ENCODE measurements at regions not wholly inside any gene's neighbourhood (a gene's known extent, or its start where the extent isn't known, plus 50 kb on each side); places are given as distances from the start of the nearest gene placed in this dataset.

DNA sequence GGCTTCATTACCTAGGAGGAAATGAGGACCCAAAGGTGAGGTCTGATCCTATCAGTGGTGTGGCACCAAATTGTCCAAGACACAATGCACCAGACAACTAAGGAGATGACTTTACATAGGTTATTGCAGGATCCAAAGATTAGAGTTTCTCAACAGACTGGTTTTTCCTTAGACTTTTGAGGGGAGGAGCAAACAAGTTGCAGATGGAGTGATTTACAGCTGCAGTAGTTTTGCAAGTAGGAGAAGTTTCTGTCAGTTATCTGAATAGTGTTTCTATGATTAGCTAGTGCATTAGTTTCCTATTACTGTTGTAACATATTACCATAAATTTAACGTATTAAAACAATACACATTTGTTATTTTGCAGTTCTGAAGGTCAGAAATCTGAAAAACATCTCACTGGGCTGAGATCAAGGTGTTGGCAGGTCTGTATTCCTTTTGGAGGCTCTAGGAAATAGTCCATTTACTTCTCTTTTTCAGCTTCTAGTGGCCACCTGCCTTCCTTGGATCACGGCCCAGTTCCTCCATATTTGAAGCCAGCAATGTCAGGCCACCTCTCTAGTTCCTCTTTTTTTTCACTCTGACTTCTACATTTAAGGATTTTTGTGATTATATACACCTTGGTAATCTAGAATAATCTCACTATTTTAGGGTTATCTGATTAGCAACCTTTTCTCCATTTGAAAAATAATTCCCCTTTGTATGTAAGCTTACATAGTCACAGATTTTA lies 994.9 kb downstream of the REEP3 start:
- H3K9ac ChIP-seq (ENCODE audit: low read length): no peak overlapping the region
- H3K27me3 ChIP-seq (ENCODE audit: control insufficient read depth, insufficient read depth, low read length): no peaks in the 10 kb centered on the region
- no peak overlapping the region for H3K4me3 ChIP-seq (ENCODE audit: low read length)
- no peaks in the 10 kb centered on the region for H3K4me1 ChIP-seq (ENCODE audit: control insufficient read depth, insufficient read depth, low read length)
- H3K9me3 ChIP-seq (ENCODE audit: control insufficient read depth, low read length): no peaks in the 10 kb centered on the region
- no peaks in the 10 kb centered on the region for H3K36me3 ChIP-seq (ENCODE audit: control insufficient read depth, insufficient read depth, low read length)

DNA sequence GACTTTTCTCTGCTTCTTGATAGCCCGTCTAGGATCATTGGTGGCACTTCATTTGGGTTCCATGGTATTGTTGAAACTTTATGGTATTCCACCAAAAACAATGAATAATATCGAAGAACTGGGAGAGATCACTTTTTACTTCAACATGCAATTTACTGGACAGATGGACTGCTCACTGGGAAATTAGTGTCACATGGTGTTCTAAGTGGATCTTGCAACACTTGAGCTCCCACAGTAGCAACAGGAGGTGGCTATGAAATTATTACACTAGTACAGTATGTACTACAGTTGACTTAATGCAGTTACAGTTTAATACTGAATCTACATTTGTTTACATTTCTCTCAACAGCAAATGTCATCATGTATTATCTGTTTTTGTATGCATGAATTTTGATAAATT lies 997.3 kb downstream of the REEP3 start:
- no peaks in the 10 kb centered on the region for H3K9me3 ChIP-seq (ENCODE audit: control insufficient read depth, low read length)
- H3K4me1 ChIP-seq (ENCODE audit: control insufficient read depth, insufficient read depth, low read length): no peaks in the 10 kb centered on the region
- H3K9ac ChIP-seq (ENCODE audit: low read length): no peak overlapping the region
- no peaks in the 10 kb centered on the region for H3K36me3 ChIP-seq (ENCODE audit: control insufficient read depth, insufficient read depth, low read length)
- H3K4me3 ChIP-seq (ENCODE audit: low read length): no peak overlapping the region
- H3K27me3 ChIP-seq (ENCODE audit: control insufficient read depth, insufficient read depth, low read length): no peaks in the 10 kb centered on the region

DNA sequence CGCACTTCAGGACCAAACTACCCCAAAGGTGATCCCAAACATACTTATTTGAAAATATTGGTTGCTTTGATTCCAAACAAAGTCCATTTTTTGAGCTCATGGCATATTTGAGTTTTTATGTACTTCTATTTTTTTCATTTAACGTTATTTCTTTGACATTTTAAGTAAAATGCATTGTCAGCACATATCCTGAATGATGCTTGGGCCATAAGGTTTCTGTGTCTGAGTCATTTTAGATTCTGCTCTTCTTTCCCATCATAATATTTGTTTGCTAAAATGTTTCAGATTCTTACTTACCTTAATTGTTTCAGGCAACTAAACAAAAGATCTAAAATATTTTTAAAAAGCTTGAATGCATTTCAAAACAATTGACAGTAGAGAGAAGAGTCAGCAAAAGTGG lies 998.2 kb downstream of the REEP3 start:
- Histone ChIP-seq H3K36me3 (ENCODE audit: control insufficient read depth, insufficient read depth, low read length) (no peaks in the 10 kb centered on the region), H3K9me3 (ENCODE audit: control insufficient read depth, low read length) (no peaks in the 10 kb centered on the region), H3K4me3 (ENCODE audit: low read length) (no peak overlapping the region), H3K9ac (ENCODE audit: low read length) (no peak overlapping the region), H3K27me3 (ENCODE audit: control insufficient read depth, insufficient read depth, low read length) (no peaks in the 10 kb centered on the region), H3K4me1 (ENCODE audit: control insufficient read depth, insufficient read depth, low read length) (no peaks in the 10 kb centered on the region)

DNA sequence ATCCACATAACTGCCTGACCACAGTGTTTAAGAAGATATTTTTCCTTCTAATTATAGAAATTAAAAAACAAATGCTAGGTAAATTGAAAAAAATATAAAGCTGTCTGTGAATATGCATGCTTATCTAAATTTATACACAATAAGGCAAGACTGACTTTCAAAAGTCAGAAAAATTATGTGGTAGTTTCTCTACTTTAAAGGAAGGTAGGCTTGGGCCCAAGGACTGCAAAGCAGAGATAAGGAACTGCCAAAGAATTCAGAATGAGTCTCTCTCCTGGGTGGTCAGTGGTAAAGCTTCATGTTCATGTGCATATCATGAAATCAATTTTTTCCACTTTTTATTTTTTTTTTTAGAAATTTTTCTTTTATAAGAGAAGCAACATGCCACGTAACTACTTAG lies 998.6 kb downstream of the REEP3 start:
- H3K9me3 ChIP-seq (ENCODE audit: control insufficient read depth, low read length): no peaks in the 10 kb centered on the region
- H3K4me1 ChIP-seq (ENCODE audit: control insufficient read depth, insufficient read depth, low read length): no peaks in the 10 kb centered on the region
- no peak overlapping the region for H3K4me3 ChIP-seq (ENCODE audit: low read length)
- H3K27me3 ChIP-seq (ENCODE audit: control insufficient read depth, insufficient read depth, low read length): no peaks in the 10 kb centered on the region
- no peak overlapping the region for H3K9ac ChIP-seq (ENCODE audit: low read length)
- H3K36me3 ChIP-seq (ENCODE audit: control insufficient read depth, insufficient read depth, low read length): no peaks in the 10 kb centered on the region

DNA sequence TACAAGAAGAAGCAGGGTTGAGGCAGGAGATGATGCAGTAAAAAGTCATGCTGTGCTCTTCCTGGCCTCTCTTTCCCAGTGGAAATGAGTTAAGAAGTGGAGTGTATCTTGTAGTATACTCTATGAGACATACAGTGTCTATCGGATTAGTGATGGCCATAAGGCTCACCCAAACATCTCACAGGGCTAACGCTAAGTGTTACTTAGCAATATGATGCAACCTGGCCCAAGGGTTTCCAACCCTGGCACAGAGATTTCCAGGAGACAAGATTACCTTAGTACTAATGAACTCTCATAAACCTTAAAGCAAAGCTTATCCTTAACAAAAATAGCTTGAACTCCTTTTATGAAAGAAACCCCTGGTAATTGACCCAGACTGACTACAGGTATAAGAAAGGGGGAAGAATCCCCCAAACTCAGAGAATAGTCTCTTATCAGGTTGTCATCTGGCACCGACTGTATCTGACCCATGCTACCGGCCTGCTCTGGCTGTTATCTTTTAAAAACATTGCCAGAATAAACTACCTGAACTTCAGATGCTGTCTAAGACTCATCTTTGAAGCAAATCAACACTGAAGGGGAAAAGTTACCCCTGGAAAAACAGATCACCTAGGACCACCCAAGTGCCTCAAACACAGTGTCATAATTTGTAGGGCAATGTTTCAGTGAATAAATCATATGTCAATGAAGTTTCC lies 1002.0 kb downstream of the REEP3 start:
- no peaks in the 10 kb centered on the region for H3K36me3 ChIP-seq (ENCODE audit: control insufficient read depth, insufficient read depth, low read length)
- no peaks in the 10 kb centered on the region for H3K9me3 ChIP-seq (ENCODE audit: control insufficient read depth, low read length)
- H3K9ac ChIP-seq (ENCODE audit: low read length): no peak overlapping the region
- no peaks in the 10 kb centered on the region for H3K27me3 ChIP-seq (ENCODE audit: control insufficient read depth, insufficient read depth, low read length)
- no peak overlapping the region for H3K4me3 ChIP-seq (ENCODE audit: low read length)
- H3K4me1 ChIP-seq (ENCODE audit: control insufficient read depth, insufficient read depth, low read length): no peaks in the 10 kb centered on the region

DNA sequence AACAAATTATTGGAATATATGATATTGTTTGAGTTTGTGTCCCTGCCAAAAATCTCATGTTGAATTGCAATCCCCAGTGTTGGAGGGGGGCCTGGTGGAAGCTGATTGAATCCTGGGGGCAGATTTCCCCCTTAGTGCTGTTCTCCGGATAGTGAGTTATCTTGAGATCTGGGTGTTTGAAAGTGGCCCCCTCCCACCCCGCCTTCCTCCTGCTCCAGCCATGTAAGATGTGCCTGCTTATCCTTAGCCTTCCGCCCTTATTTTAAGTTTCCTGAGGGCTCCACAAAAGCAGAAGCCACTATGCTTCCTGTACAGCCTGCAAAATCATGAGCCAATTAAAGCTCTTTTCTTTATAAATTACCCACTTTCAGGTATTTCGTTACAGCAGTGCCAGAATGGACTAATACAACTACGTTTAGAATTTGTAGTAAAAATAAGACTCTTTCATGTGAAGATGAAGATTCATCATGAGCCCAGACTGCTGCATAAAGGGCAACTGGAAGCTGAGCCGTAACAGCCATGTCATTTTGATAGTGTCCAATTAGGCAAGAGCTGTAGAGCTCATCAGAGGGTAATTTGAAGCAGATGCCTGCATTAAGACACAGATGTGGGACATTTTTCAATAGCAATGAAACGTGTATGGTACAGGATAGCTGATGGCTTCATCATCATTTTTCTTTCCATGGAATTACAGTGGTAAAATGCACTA lies 1007.2 kb downstream of the REEP3 start:
- Histone ChIP-seq H3K9me3 (ENCODE audit: control insufficient read depth, low read length) (no peaks in the 10 kb centered on the region), H3K36me3 (ENCODE audit: control insufficient read depth, insufficient read depth, low read length) (no peaks in the 10 kb centered on the region), H3K4me3 (ENCODE audit: low read length) (no peak overlapping the region), H3K9ac (ENCODE audit: low read length) (no peak overlapping the region), H3K4me1 (ENCODE audit: control insufficient read depth, insufficient read depth, low read length) (no peaks in the 10 kb centered on the region), H3K27me3 (ENCODE audit: control insufficient read depth, insufficient read depth, low read length) (no peaks in the 10 kb centered on the region)

DNA sequence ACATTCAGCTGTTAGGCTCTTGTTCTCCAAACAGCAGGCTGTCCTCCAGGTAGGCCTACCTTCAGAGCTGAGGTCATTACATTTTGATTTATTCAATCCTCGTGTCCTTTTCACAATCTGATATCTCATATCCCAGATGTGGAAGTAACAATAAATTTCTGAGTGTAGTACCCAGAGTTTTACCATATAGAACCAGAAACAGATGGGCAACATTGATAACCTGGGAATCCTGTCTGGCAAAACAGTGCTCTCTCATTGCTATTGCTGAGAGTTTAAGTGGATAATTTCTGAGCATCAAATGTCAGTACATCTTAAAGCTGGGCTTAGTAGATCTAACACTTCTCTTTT lies 1007.8 kb downstream of the REEP3 start:
- Histone ChIP-seq H3K9ac (ENCODE audit: low read length) (no peak overlapping the region), H3K36me3 (ENCODE audit: control insufficient read depth, insufficient read depth, low read length) (no peaks in the 10 kb centered on the region), H3K9me3 (ENCODE audit: control insufficient read depth, low read length) (no peaks in the 10 kb centered on the region), H3K4me1 (ENCODE audit: control insufficient read depth, insufficient read depth, low read length) (no peaks in the 10 kb centered on the region), H3K27me3 (ENCODE audit: control insufficient read depth, insufficient read depth, low read length) (no peaks in the 10 kb centered on the region), H3K4me3 (ENCODE audit: low read length) (no peak overlapping the region)

DNA sequence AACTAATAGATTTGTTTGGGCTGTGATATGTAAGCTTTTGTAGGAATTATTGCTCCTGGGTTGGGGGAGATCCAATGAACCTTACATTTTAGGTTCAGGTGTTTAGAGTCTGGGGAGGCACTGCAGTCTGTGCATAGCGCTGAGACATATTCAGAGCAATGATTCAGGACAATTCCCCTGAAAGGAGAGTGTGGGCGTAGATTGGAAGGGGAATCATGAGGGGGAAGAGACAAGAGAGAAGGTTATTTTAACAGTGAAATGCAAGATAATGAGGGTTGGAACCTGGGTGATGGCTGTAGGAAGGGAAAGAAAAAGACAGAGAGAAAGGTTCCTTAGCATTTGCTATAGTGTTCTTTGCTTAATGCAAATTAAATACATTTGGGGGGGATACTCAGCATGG lies 1013.4 kb downstream of the REEP3 start:
- Histone ChIP-seq H3K9me3 (ENCODE audit: control insufficient read depth, low read length) (no peaks in the 10 kb centered on the region), H3K27me3 (ENCODE audit: control insufficient read depth, insufficient read depth, low read length) (no peaks in the 10 kb centered on the region), H3K36me3 (ENCODE audit: control insufficient read depth, insufficient read depth, low read length) (no peaks in the 10 kb centered on the region), H3K4me3 (ENCODE audit: low read length) (no peak overlapping the region), H3K9ac (ENCODE audit: low read length) (no peak overlapping the region), H3K4me1 (ENCODE audit: control insufficient read depth, insufficient read depth, low read length) (no peaks in the 10 kb centered on the region)

DNA sequence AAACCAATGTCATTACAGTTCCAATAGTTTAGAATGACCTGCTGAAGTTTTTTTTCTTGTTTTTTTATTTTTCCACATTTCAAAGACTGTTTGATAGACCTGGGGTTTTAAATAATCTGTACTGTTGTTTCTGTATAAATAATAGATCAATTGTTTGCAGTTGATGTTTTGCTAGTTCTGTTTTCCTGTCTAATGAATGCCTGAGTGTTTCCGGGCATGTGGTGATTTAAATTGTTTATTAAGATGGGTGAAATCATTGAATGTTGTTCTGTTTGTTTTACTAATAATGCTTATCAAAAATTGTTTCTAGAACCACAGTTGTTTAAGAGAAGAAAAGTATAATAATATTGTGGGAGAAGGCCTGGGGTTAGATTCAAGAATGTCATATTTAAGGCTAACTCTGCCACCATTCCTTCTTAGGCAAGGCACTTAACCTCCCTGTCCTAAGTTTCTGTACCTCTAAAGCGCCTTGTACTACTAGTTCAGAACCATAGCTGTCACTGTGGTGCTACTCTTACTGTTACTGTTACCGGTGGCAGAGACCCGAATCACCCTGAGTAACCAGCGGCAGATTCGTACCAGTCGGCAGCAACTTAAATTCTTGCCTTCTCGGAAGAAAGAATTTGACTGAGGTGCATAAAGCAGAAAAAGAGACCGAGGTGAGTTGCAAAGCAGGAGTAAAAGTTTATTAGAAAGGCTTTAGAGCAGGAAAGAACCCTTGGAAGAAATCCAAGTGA lies 1014.1 kb downstream of the REEP3 start:
- H3K9ac ChIP-seq (ENCODE audit: low read length): no peak overlapping the region
- no peaks in the 10 kb centered on the region for H3K9me3 ChIP-seq (ENCODE audit: control insufficient read depth, low read length)
- H3K27me3 ChIP-seq (ENCODE audit: control insufficient read depth, insufficient read depth, low read length): no peaks in the 10 kb centered on the region
- no peaks in the 10 kb centered on the region for H3K4me1 ChIP-seq (ENCODE audit: control insufficient read depth, insufficient read depth, low read length)
- H3K36me3 ChIP-seq (ENCODE audit: control insufficient read depth, insufficient read depth, low read length): no peaks in the 10 kb centered on the region
- no peak overlapping the region for H3K4me3 ChIP-seq (ENCODE audit: low read length)

DNA sequence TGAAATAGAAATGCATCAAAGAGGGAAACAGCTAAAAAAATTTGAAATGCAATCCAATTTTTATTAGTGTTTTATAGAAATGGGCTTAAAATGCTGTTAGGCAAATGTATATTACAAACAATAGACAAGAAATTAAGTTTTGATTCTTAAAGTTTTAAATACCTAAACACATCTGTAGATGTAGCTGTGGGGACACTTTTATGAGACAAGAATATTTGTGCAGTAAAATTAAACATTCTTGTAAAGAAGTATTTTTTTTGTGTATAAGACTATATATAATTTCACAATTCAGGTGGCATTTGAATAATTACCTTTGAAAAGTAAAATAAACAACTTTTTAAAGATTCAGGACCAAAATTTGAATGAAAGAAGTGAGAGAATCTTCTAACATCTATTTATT lies 1015.9 kb downstream of the REEP3 start:
- no peak overlapping the region for H3K4me3 ChIP-seq (ENCODE audit: low read length)
- H3K36me3 ChIP-seq (ENCODE audit: control insufficient read depth, insufficient read depth, low read length): no peaks in the 10 kb centered on the region
- H3K27me3 ChIP-seq (ENCODE audit: control insufficient read depth, insufficient read depth, low read length): no peaks in the 10 kb centered on the region
- H3K9ac ChIP-seq (ENCODE audit: low read length): no peak overlapping the region
- no peaks in the 10 kb centered on the region for H3K9me3 ChIP-seq (ENCODE audit: control insufficient read depth, low read length)
- H3K4me1 ChIP-seq (ENCODE audit: control insufficient read depth, insufficient read depth, low read length): no peaks in the 10 kb centered on the region

DNA sequence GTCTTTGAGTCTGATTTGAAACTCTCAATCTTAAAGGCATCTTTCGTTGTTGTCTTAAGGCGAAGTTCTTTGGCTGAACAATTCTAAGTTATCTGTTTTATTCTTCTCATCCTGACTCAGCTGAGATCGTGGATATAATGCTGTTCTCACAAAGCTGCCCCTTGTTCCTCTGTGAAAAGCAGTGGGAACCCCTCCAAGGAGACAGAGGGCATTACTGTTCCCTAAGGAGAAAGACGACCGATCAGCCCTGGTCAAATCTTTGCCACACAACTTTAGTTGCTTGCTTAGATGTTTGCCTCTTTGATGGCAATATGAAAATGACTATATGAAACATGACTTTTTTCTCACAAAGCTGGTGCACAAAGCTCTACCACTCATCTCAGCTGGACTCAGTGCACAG lies 1016.7 kb downstream of the REEP3 start:
- no peaks in the 10 kb centered on the region for H3K36me3 ChIP-seq (ENCODE audit: control insufficient read depth, insufficient read depth, low read length)
- H3K4me3 ChIP-seq (ENCODE audit: low read length): no peak overlapping the region
- no peak overlapping the region for H3K9ac ChIP-seq (ENCODE audit: low read length)
- H3K4me1 ChIP-seq (ENCODE audit: control insufficient read depth, insufficient read depth, low read length): no peaks in the 10 kb centered on the region
- H3K9me3 ChIP-seq (ENCODE audit: control insufficient read depth, low read length): no peaks in the 10 kb centered on the region
- no peaks in the 10 kb centered on the region for H3K27me3 ChIP-seq (ENCODE audit: control insufficient read depth, insufficient read depth, low read length)

DNA sequence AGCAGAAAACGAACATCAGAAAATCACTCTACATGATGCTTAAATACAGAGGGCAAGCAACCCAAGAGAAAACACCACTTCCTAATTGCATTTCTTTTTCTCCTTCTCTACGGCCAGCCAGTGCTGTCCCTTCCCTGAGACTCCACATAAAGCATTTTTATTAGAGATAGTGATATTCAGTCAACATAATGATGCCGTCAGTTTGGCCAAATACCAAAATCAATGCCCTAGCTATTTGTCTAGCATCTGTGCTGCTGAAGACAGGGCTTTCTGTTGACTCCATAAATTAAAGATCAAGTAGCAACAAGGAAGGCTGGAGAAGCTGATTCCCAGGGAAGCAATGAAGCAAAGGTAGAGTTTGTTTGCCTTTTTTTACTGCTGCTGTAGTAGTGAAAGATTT lies 1024.9 kb downstream of the REEP3 start:
- Histone ChIP-seq H3K27me3 (ENCODE audit: control insufficient read depth, insufficient read depth, low read length) (no peaks in the 10 kb centered on the region), H3K4me1 (ENCODE audit: control insufficient read depth, insufficient read depth, low read length) (no peaks in the 10 kb centered on the region), H3K36me3 (ENCODE audit: control insufficient read depth, insufficient read depth, low read length) (no peaks in the 10 kb centered on the region), H3K9ac (ENCODE audit: low read length) (no peak overlapping the region), H3K4me3 (ENCODE audit: low read length) (no peak overlapping the region), H3K9me3 (ENCODE audit: control insufficient read depth, low read length) (no peaks in the 10 kb centered on the region)

Data from mucosa of stomach (tissue), 1 donor.